GM18873 (cell line): ENCODE measurements at regions not wholly inside any gene's neighbourhood (a gene's known extent, or its start where the extent isn't known, plus 50 kb on each side); places are given as distances from the start of the nearest gene placed in this dataset.

Experiments
- ATAC-seq: cut with Tn5 transposase; IDR thresholded peaks from one replicate; pipeline ENCODE4 v1.9.1; 2021; ENCODE audit warnings: mild to moderate bottlenecking, moderate library complexity, moderate number of reproducible peaks; ENCODE audit not compliant: unreplicated experiment, low FRiP score

- no peak for ATAC-seq
Measured at GRCh38 chr2:221245772-221246171, 326.3 kb downstream of the EPHA4 start.

DNA sequence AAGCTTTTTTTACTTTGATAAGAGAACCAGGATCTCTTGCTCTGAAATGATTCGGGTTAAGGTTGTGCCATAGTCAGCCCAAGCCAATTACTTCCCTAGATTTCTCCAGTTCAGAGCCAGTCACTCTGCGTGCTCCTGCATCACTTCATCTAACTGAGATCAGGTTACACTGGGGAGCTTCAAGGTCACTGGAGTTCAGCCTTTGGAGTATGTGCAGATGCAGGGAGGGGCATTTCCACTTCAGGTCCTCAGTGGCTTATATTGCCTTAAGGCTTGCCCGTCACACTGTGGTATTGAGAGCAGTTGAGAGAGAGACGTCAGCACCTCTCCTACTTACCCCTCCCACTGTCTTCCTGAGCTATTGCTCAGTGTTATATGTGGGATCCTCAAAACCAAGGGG lies 317.8 kb downstream of the EPHA4 start:
- no peak for ATAC-seq

- no peak for ATAC-seq
Measured at GRCh38 chr2:221255862-221256261, 316.2 kb downstream of the EPHA4 start.

DNA sequence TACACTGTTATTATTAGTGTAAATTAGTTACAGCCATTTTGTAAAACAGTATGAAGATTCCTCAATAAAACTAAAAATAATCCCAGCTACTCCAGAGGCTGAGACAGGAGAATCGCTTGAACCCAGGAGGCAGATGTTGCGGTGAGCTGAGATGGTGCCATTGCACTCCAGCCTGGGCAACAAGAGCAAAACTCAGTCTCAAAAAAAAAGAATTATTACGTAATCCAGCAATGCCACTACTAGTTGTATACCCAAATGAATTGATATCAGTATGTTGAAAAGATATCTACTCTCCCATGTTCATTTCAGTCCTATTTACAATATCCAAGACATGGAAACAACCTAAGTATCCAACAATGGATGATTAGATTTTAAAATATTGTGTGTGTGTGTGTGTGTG lies 313.6 kb downstream of the EPHA4 start:
- no peak for ATAC-seq

DNA sequence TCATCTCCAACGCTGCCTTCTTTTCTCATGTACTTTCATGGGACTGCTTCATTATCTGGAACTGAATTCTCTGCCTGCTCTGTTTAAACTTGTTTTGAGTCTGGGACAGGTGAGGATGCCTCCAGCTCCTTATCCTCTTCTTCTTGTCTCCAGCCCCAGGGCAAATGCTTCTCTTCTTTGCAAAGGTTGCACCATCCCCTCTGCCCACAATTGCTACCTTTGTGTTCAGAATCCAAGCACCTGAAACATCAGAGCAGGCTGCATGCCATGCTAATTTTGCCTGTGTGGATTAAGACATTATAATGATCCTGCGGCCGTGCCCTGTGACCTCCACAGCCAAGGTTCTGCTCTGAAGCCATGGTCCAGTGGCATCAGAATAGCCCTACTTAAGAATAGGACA lies 309.5 kb downstream of the EPHA4 start:
- ATAC-seq = no peak

- ATAC-seq = no peak
Measured at GRCh38 chr2:221263573-221263972, 308.5 kb downstream of the EPHA4 start.

- ATAC-seq = no peak
Measured at GRCh38 chr2:221264318-221264717, 307.8 kb downstream of the EPHA4 start.

GRCh38 chr2:221267773-221268425 lies 304.2 kb downstream of the EPHA4 start:
- ATAC-seq = no peak

DNA sequence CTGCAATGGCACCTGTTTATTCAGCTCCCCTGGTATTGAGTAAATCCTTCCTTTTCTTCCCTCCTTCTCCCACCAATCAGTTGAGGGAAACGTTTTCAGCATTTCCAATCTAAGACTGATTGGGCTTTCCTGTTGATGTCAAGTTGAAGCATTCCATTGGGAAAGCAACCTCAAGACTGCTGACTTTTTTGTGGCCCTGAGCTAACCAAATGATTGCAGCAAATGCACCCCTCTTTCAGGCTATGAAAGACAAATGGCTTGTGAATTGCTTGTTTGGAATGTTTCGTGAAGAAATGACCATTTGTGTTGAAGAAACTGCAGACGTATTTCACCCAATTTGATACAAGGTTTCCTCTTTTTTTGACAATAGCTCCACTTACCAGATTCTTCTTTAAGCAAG lies 303.5 kb downstream of the EPHA4 start:
- ATAC-seq = no peak

DNA sequence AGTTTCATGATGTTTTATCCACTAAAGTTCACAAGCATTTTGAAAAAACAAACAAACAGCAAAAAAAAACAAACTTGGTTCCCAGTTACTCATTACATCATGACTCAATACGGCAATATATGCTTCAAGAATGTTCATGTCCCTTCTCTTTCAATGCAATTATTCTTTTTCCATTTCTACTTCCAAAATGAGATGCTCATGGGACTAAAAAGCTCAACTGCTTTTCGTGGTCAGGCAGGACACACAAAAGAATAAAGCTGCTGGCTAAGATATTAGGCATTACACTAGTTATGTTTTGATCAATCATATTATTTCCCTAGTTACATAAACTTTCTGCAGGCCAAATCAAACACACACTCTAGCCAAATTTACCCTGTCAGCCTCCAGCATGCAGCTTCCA lies 301.3 kb downstream of the EPHA4 start:
- no peak for ATAC-seq

DNA sequence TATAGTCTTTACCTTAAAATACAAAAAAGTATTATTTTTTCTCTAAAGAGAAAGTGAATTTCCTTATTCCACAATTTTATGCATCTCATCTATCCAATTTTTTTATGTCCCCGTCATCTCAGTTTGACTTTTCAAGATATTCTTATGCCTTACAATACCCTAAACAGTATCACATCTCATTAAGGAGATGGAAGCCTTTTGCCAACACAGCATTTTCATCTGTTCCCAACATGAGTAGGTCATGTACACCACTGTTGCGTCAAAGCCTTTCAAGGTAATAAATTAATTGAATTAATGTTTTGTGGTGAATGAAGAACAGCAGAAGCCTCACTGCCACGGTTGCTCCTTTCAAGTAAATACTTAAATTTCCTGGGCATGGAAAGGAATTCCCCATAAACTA lies 299.4 kb downstream of the EPHA4 start:
- no peak for ATAC-seq

DNA sequence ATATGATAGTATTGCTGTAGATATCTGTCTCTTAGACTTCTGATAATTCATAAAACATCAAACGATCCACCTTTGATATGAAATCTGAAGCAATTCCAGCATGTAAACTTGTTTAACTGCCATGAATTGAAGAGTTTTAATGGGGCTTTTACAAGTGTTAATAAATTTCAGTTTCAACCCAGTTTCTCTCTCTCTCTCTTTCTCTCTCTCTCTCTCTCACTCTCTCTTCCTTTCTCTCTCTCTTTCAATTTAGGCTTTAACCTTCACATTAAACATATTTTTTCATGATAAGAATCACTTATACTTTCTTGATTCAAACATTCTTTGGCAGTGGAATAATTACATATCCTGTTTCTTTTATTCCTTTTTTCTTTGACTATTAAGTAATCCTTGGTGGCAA lies 296.1 kb downstream of the EPHA4 start:
- no peak for ATAC-seq

DNA sequence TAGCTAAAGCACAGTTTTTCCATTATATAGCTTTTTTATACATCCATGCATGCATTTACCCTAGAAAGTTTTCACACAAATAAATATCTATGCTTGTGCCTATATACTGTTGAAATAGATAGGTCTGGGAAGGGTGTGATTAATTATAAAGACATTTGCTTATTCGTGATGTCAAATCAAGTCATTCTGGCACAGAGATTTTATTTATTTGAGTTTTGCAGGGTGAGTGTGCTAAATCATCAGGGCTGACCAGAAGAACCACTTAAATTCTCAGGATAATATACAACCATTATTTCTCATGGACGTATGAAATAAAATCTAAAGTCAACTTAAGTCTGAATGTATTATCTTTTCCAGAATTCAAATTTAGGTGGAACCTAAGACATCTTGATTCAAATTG lies 295.5 kb downstream of the EPHA4 start:
- no peak for ATAC-seq

DNA sequence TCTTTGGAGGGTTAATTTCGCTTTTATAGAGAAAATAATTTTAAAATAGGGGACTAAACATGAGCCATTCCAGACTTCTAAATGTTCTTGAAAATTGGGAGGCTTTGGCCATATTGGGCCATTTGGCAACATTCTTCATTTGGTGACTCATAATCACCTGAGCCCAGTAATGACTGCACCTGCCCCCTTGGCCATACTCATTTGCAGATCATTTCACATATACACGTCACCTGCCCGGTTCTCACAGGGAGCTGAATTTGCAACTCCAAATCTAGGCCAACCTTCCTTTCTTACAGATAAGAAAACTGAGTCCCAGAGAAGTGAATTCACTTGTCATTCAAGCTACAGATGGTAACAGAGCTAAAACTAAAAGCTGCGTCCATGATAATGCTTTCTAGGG lies 289.7 kb downstream of the EPHA4 start:
- no peak for ATAC-seq

DNA sequence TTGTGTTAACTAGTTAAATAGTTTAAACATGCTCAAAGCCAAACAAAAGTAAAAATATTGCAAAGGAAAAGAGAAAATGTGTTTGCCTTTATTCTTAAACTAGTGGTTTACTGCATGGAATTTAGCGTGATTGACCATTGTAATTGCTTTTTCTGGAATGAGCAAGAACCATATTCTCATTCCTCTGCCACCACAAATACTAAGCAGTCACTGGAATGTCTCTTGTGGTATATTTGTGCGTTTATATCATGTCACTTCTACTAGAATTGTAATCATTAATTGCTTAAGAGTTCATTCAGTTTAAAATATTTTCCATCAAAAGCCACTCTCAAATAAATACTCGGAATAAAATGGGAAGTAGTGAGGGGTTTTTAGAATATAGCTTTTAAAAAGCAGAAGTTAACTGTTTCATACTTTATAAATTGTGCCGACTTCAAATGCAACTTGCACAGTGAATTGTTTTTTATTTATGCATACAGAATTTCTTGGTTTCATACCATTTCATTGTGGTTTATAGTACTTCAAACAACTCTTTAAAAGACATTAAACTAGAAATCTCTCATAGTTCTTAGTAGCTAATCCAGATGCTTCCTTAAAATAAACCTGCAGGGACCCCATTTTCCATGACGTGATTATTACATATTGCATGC lies 288.1 kb downstream of the EPHA4 start:
- ATAC-seq = no peak

GRCh38 chr2:221285148-221285547 lies 287.0 kb downstream of the EPHA4 start:
- ATAC-seq = no peak

DNA sequence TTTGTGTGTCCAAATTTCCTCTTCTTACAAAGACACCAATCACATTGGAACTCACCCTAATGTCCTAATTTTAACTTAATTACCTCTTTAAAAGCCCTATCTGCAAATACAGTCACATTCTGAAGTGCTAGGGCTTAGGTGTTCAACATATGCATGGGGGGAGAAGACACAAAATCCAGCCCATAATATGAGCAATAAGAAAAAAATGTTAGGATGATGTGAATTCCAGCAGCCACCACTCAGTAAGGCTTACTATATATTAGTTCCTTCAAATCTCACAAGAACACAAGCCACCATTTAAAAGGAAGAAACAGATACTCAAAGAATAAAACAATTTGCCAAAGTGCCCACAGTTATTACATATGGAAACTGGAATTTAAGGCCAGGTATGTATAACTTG lies 285.7 kb downstream of the EPHA4 start:
- ATAC-seq = no peak

- no peak for ATAC-seq
Measured at GRCh38 chr2:221289389-221289788, 282.7 kb downstream of the EPHA4 start.

DNA sequence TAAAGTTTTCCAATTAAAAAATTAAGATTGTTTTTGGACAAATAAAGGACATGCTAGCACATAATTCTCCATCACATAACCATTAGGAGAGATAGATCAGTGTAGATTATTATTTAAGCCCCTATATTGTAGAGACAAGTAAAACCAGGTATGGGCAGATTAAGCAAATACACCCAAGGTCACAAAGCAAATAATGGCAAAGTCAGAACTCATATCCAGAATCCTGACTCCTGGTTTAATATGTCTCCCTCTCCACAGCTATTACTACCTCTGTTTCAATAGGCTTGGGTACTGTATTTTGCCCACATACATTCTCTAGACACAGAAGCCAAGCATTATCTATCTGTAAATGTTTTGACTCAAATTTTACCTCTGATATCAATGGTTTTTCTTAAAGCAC lies 282.3 kb downstream of the EPHA4 start:
- ATAC-seq = no peak

GRCh38 chr2:221293949-221294742 lies 278.0 kb downstream of the EPHA4 start:
- ATAC-seq = no peak

- no peak for ATAC-seq
Measured at GRCh38 chr2:221304916-221305315, 267.2 kb downstream of the EPHA4 start.
